ENCODE measurements at regions not wholly inside any gene's neighbourhood (a gene's known extent, or its start where the extent isn't known, plus 50 kb on each side); places are given as distances from the start of the nearest gene placed in this dataset.

GRCh38 chr2:150955231-150955630 is 306.4 kb downstream of the RBM43 start:
- TF ChIP-seq CTCF (IDR thresholded peaks at IDR 0.05): no peak
- TF ChIP-seq POLR2A (IDR thresholded peaks at IDR 0.05; ENCODE audit: low read depth): no peak
- TF ChIP-seq EP300 (IDR thresholded peaks at IDR 0.05): no peak

Measured in esophagus muscularis mucosa (tissue), 4 donors.